Uterus (tissue), 2 donors: ENCODE measurements at regions not wholly inside any gene's neighbourhood (a gene's known extent, or its start where the extent isn't known, plus 50 kb on each side); places are given as distances from the start of the nearest gene placed in this dataset.

Source experiments
- CTCF ChIP-seq, 4 experiments: fragments of 200-600 bp in 2 of 4; fragments of 450-650 bp in 2 of 4; sonication (generic) in 2 of 4; IDR thresholded peaks; one replicate each; pipeline ENCODE4 v1.5.1; 2016 to 2019; ENCODE audit warnings: antibody characterized with exemption in 4 of 4, mild to moderate bottlenecking in 2 of 4, moderate library complexity in 1 of 4
- POLR2A ChIP-seq, 2 donors: fragments of 450-650 bp; IDR thresholded peaks; one replicate each; pipeline ENCODE4 v1.6.1; 2016; ENCODE audit warnings: antibody characterized with exemption in 2 of 2, mild to moderate bottlenecking in 1 of 2, moderate library complexity in 1 of 2

GRCh38 chr1:96651517-96651916 lies 70.1 kb upstream of the PTBP2 start:
- TF ChIP-seq POLR2A (IDR thresholded peaks at IDR 0.05) (no peak), CTCF (IDR thresholded peaks at IDR 0.05) (no peak)
